Mesenchymal stem cell (in vitro differentiated cells and primary cell): ENCODE measurements at regions not wholly inside any gene's neighbourhood (a gene's known extent, or its start where the extent isn't known, plus 50 kb on each side); places are given as distances from the start of the nearest gene placed in this dataset.

ENCODE experiments used
- DNase-seq: peaks from one replicate; pipeline ENCODE4 v3.0.0-alpha.2; 2013
- H2AFZ ChIP-seq: one replicate; pipeline ENCODE4 v1.6.1; 2013; ENCODE audit warnings: low read depth, mild to moderate bottlenecking, control low read depth, inconsistent platforms, low read length, moderate library complexity
- H2AK5ac ChIP-seq: 2 replicates; pipeline ENCODE4 v1.6.1; 2013; ENCODE audit warnings: low read length, moderate library complexity, mild to moderate bottlenecking, inconsistent platforms; ENCODE audit not compliant: severe bottlenecking
- H2BK120ac ChIP-seq: one replicate; pipeline ENCODE4 v1.6.1; 2013; ENCODE audit warnings: low read depth, mild to moderate bottlenecking, inconsistent platforms, low read length, moderate library complexity
- H2BK12ac ChIP-seq, 2 experiments: one replicate each; pipeline ENCODE4 v1.6.1; 2013; ENCODE audit warnings: inconsistent platforms in 2 of 2, low read length in 2 of 2, mild to moderate bottlenecking in 2 of 2, moderate library complexity in 2 of 2, control low read depth in 1 of 2
- H2BK15ac ChIP-seq: one replicate; pipeline ENCODE4 v1.6.1; 2013; ENCODE audit warnings: mild to moderate bottlenecking, low read depth, inconsistent platforms; ENCODE audit not compliant: poor library complexity, severe bottlenecking
- H2BK5ac ChIP-seq: 2 replicates; pipeline ENCODE4 v1.6.1; 2013; ENCODE audit warnings: low read depth, mild to moderate bottlenecking, low read length, control low read depth, inconsistent platforms; ENCODE audit not compliant: poor library complexity, severe bottlenecking
- H3K14ac ChIP-seq, 2 experiments: one replicate each; pipeline ENCODE4 v1.6.1; 2013; ENCODE audit warnings: inconsistent platforms in 2 of 2, low read length in 2 of 2, control low read depth in 1 of 2, mild to moderate bottlenecking in 1 of 2, moderate library complexity in 1 of 2
- H3K18ac ChIP-seq, 2 experiments: one replicate each; pipeline ENCODE4 v1.6.1; 2013; ENCODE audit warnings: inconsistent platforms in 2 of 2, low read length in 2 of 2, control low read depth in 1 of 2, low read depth in 1 of 2, mild to moderate bottlenecking in 1 of 2
- H3K23ac ChIP-seq, 2 experiments: one replicate each; pipeline ENCODE4 v1.6.1; 2013; ENCODE audit warnings: inconsistent platforms in 2 of 2, low read length in 2 of 2, mild to moderate bottlenecking in 2 of 2, moderate library complexity in 2 of 2, control low read depth in 1 of 2
- H3K27ac ChIP-seq: 2 replicates; pipeline ENCODE4 v1.5.1; 2013; ENCODE audit warnings: mild to moderate bottlenecking, moderate library complexity, low read length, control low read depth, inconsistent platforms; ENCODE audit not compliant: poor library complexity, severe bottlenecking
- H3K27me3 ChIP-seq, 2 experiments: 2 replicates each; pipeline versions ENCODE4 v1.6.1 to v1.7.0; 2013; ENCODE audit warnings: low read length in 2 of 2, mild to moderate bottlenecking in 2 of 2, moderate library complexity in 2 of 2, control low read depth in 1 of 2, inconsistent platforms in 1 of 2; ENCODE audit not compliant: control insufficient read depth in 1 of 2, insufficient read depth in 1 of 2
- H3K36me3 ChIP-seq, 2 experiments: 2 replicates each; pipeline versions ENCODE4 v1.6.1 to v1.7.0; 2013; ENCODE audit warnings: low read length in 2 of 2, control low read depth in 1 of 2, inconsistent platforms in 1 of 2, low read depth in 1 of 2, mild to moderate bottlenecking in 1 of 2; ENCODE audit not compliant: insufficient read depth in 2 of 2, control insufficient read depth in 1 of 2
- H3K4ac ChIP-seq, 2 experiments: one replicate each; pipeline ENCODE4 v1.6.1; 2013; ENCODE audit warnings: inconsistent platforms in 2 of 2, low read length in 2 of 2, mild to moderate bottlenecking in 2 of 2, moderate library complexity in 2 of 2, control low read depth in 1 of 2, low read depth in 1 of 2
- H3K4me1 ChIP-seq: 2 replicates; pipeline ENCODE4 v1.6.1; 2013; ENCODE audit warnings: low read depth, low read length, control low read depth; ENCODE audit not compliant: control insufficient read depth, insufficient read depth
- H3K4me2 ChIP-seq: 2 replicates; pipeline ENCODE4 v1.6.1; 2013; ENCODE audit warnings: low read length, mild to moderate bottlenecking, inconsistent platforms; ENCODE audit not compliant: poor library complexity, severe bottlenecking
- H3K4me3 ChIP-seq, 2 experiments: 2 replicates each; pipeline versions ENCODE4 v1.5.1 to v1.7.0; 2013; ENCODE audit warnings: low read length in 2 of 2, mild to moderate bottlenecking in 2 of 2, control low read depth in 1 of 2, low read depth in 1 of 2; ENCODE audit not compliant: insufficient read depth in 1 of 2
- H3K79me1 ChIP-seq: replicated peaks from 2 replicates; pipeline ENCODE4 v1.6.1; 2013; ENCODE audit warnings: mild to moderate bottlenecking, control low read depth, low read length, inconsistent platforms; ENCODE audit not compliant: poor library complexity, severe bottlenecking
- H3K9ac ChIP-seq: 2 replicates; pipeline ENCODE4 v1.7.0; 2013; ENCODE audit warnings: mild to moderate bottlenecking, low read length, moderate library complexity
- H3K9me3 ChIP-seq: 2 replicates; pipeline ENCODE4 v1.7.0; 2013; ENCODE audit warnings: mild to moderate bottlenecking, low read length; ENCODE audit not compliant: control insufficient read depth
- H4K8ac ChIP-seq: one replicate; pipeline ENCODE4 v1.6.1; 2013; ENCODE audit warnings: inconsistent platforms, mild to moderate bottlenecking, low read length, moderate library complexity
- H4K91ac ChIP-seq: one replicate; pipeline ENCODE4 v1.6.1; 2013; ENCODE audit warnings: mild to moderate bottlenecking, low read length, inconsistent platforms
- WGBS: methylation state at CpG from one replicate; pipeline ENCODE4 v1.1.7; 2013; ENCODE audit warnings: mixed read lengths; 5-methylcytosine and 5-hydroxymethylcytosine counted together

- no peak overlapping the region for H4K91ac ChIP-seq
- H2BK120ac ChIP-seq = no peak overlapping the region
- no peak overlapping the region for H3K14ac ChIP-seq
- no peak overlapping the region for H2BK5ac ChIP-seq
- no peak overlapping the region for H3K9ac ChIP-seq
- no peak overlapping the region for H3K4ac ChIP-seq
- no peaks in the 10 kb centered on the region for H3K9me3 ChIP-seq
- H3K4me2 ChIP-seq = no peak overlapping the region
- no peak overlapping the region for H2AFZ ChIP-seq
- no peaks in the 10 kb centered on the region for H3K36me3 ChIP-seq
- no peak overlapping the region for H3K23ac ChIP-seq
- no peaks in the 10 kb centered on the region for H3K27me3 ChIP-seq
- peak overlapping the region in 1 of 2 experiments; percentile 78 for H2BK12ac ChIP-seq
- no peak for DNase-seq
- H2AK5ac ChIP-seq = peak overlapping the region; percentile 40
- no peaks in the 10 kb centered on the region for H3K79me1 ChIP-seq
- no peak overlapping the region for H4K8ac ChIP-seq
- WGBS = 98% methylated on average over 4 of the region's 4 CpGs
- peak overlapping the region; percentile 21 for H3K27ac ChIP-seq
- peaks cover 8% of the 10 kb centered on the region for H3K4me1 ChIP-seq
- H2BK15ac ChIP-seq = no peak overlapping the region
- H3K4me3 ChIP-seq = no peak overlapping the region
- H3K18ac ChIP-seq = peak overlapping the region in 1 of 2 experiments; percentile 24
Observed at GRCh38 chr9:107216329-107216728, 66.8 kb upstream of the RAD23B start.

- no peak overlapping the region for H3K27ac ChIP-seq
- H2AK5ac ChIP-seq = no peak overlapping the region
- no peak overlapping the region for H3K14ac ChIP-seq
- H3K79me1 ChIP-seq = no peaks in the 10 kb centered on the region
- H2AFZ ChIP-seq = no peak overlapping the region
- H3K27me3 ChIP-seq = no peaks in the 10 kb centered on the region
- H2BK12ac ChIP-seq = no peak overlapping the region
- no peaks in the 10 kb centered on the region for H3K36me3 ChIP-seq
- no peak overlapping the region for H2BK5ac ChIP-seq
- DNase-seq = no peak
- no peak overlapping the region for H3K4me2 ChIP-seq
- no peak overlapping the region for H3K4ac ChIP-seq
- H4K91ac ChIP-seq = no peak overlapping the region
- no peak overlapping the region for H3K23ac ChIP-seq
- H3K4me1 ChIP-seq = peaks cover 6% of the 10 kb centered on the region
- 94% methylated on average over 6 of the region's 6 CpGs for WGBS
- H2BK15ac ChIP-seq = no peak overlapping the region
- H3K9me3 ChIP-seq = no peaks in the 10 kb centered on the region
- H3K18ac ChIP-seq = no peak overlapping the region
- no peak overlapping the region for H3K9ac ChIP-seq
- H4K8ac ChIP-seq = no peak overlapping the region
- H2BK120ac ChIP-seq = no peak overlapping the region
- H3K4me3 ChIP-seq = no peak overlapping the region
Observed at GRCh38 chr9:107218829-107219485, 64.1 kb upstream of the RAD23B start.

- Histone ChIP-seq H3K27me3 (no peaks in the 10 kb centered on the region), H3K4me3 (no peak overlapping the region), H3K4ac (no peak overlapping the region), H3K4me1 (peaks cover 6% of the 10 kb centered on the region), H4K91ac (no peak overlapping the region), H3K18ac (no peak overlapping the region), H2BK5ac (no peak overlapping the region), H3K23ac (no peak overlapping the region), H3K4me2 (no peak overlapping the region), H2AK5ac (no peak overlapping the region), H2BK12ac (no peak overlapping the region), H2AFZ (no peak overlapping the region), H2BK120ac (no peak overlapping the region), H3K14ac (no peak overlapping the region), H3K9me3 (no peaks in the 10 kb centered on the region), H2BK15ac (no peak overlapping the region), H3K27ac (no peak overlapping the region), H3K79me1 (no peaks in the 10 kb centered on the region), H3K36me3 (no peaks in the 10 kb centered on the region), H3K9ac (no peak overlapping the region), H4K8ac (no peak overlapping the region)
- DNase-seq = no peak
- 90% methylated on average over 2 of the region's 4 CpGs for WGBS
Observed at GRCh38 chr9:107219486-107220077, 63.5 kb upstream of the RAD23B start.

GRCh38 chr9:107221321-107221720 is 61.8 kb upstream of the RAD23B start:
- peak overlapping the region; percentile 39 for H3K27ac ChIP-seq
- peak overlapping the region; percentile 8 for H4K8ac ChIP-seq
- WGBS = 22% methylated on average over 1 of the region's 2 CpGs
- no peak overlapping the region for H4K91ac ChIP-seq
- H3K4me3 ChIP-seq = no peak overlapping the region
- H2BK15ac ChIP-seq = no peak overlapping the region
- H2BK5ac ChIP-seq = no peak overlapping the region
- H3K4me2 ChIP-seq = no peak overlapping the region
- peak overlapping the region; percentile 34 to 46 for H3K18ac ChIP-seq
- H3K9ac ChIP-seq = no peak overlapping the region
- H2AFZ ChIP-seq = peak overlapping the region; percentile 78
- H3K14ac ChIP-seq = no peak overlapping the region
- H3K9me3 ChIP-seq = no peaks in the 10 kb centered on the region
- peak overlapping the region; percentile 46 for H2AK5ac ChIP-seq
- no peaks in the 10 kb centered on the region for H3K36me3 ChIP-seq
- H2BK12ac ChIP-seq = no peak overlapping the region
- H3K4me1 ChIP-seq = peaks cover 6% of the 10 kb centered on the region
- no peak overlapping the region for H3K23ac ChIP-seq
- no peaks in the 10 kb centered on the region for H3K79me1 ChIP-seq
- no peaks in the 10 kb centered on the region for H3K27me3 ChIP-seq
- no peak overlapping the region for H2BK120ac ChIP-seq
- H3K4ac ChIP-seq = peak overlapping the region in 1 of 2 experiments; percentile 42
- DNase-seq = no peak
